Stimulated activated CD4-positive, alpha-beta T cell treated with anti-CD3 and anti-CD28 coated beads, Interleukin-2, amount 100 ng/mL, for 4 hours (primary cell): ENCODE measurements at regions not wholly inside any gene's neighbourhood (a gene's known extent, or its start where the extent isn't known, plus 50 kb on each side); places are given as distances from the start of the nearest gene placed in this dataset.
"Not testable (repeated sequence)": the region's sequence is repeated elsewhere in the genome, so short reads cannot be mapped to it uniquely, and the experiment has no call there.

Experiments
- DNase-seq: peaks from one replicate; pipeline ENCODE4 v3.0.0-alpha.2; 2020; ENCODE audit warnings: low read depth

DNA sequence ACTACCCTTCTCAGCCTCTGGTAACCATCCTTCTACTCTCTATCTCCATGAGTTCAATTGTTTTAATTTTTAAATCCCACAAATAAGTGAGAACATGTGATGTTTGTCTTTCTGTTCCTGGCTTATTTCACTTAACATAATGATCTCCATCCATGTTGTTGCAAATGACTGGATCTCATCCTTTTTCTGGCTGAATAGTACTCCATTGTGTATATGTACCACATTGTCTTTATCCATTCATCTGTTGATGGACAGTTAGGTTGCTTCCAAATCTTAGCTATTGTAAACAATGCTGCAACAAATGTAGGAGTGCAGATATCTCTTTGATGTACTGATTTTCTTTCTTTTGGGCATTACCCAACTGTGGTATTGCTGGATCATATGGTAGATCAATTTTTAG lies 103.0 kb downstream of the CARTPT start:
- not testable (repeated sequence) for DNase-seq

DNA sequence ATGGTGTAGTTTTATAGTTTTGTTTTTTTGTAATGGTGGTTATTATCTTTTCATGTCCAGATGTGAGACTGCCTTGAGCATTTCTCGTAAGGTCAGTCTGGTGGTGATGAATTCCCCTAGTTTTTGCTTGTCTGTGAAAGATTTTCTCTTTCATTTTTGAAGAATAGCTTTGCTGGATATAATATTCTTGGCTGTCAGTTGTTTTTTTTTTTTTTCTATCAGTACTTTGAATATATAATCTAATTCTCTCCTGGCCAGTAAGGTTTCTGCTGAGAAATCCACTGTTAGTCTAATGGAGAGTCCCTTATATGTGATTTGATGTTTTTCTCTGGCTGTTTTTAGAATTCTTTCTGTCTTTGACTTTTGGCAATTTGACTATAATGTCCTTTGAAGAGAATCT lies 106.9 kb downstream of the CARTPT start:
- no peak for DNase-seq

DNA sequence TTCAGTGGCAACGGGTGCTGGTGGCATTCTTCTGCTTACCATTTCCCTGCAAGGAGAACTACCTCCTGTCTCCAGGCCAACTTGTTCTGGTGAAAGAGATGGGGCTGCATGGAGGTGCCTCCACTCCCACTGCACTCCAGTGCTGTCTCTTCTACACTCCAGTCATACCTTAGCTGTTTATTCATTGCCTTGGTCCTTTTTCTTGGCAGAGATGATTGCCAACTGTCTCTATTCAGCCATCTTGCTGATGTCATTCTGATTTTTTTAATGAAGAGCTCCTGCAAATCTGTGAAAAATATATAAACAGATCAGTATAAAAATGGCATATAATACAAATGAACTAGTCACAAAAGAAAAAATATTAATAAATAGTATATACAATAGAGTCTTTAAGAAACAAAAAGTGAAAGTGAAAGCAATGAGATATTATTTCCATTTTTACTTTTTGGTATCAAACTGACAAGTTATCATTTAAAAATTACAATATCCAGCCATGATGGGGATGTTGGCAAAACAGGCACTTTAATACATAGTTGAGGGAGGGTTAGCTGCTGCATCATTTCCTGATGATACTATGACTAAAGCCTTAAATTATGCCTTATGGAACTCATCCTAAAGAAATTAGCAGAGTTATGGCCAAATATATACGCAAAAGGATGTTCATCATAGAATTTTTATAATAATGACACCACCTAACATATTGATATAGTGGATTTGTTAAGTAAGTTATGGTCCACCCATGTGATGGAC lies 109.4 kb downstream of the CARTPT start:
- no peak for DNase-seq

DNA sequence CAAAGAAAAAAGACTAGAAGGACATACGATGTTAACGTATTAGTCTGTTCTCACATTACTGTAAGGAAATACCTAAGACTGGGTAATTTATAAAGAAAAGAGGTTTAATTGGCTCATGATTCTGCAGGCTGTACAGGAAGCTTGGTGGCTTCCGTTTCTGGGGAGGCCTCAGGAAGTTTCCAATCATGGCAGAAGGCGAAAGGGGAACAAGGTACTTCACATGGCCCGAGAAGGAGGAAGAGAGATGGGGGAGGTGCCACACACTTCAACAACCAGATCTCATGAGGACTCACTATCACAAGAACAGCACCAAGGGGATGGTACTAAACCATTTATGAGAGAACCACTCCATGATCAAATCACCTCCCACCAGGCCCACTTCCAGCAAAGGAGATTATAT lies 110.1 kb downstream of the CARTPT start:
- no peak for DNase-seq

DNA sequence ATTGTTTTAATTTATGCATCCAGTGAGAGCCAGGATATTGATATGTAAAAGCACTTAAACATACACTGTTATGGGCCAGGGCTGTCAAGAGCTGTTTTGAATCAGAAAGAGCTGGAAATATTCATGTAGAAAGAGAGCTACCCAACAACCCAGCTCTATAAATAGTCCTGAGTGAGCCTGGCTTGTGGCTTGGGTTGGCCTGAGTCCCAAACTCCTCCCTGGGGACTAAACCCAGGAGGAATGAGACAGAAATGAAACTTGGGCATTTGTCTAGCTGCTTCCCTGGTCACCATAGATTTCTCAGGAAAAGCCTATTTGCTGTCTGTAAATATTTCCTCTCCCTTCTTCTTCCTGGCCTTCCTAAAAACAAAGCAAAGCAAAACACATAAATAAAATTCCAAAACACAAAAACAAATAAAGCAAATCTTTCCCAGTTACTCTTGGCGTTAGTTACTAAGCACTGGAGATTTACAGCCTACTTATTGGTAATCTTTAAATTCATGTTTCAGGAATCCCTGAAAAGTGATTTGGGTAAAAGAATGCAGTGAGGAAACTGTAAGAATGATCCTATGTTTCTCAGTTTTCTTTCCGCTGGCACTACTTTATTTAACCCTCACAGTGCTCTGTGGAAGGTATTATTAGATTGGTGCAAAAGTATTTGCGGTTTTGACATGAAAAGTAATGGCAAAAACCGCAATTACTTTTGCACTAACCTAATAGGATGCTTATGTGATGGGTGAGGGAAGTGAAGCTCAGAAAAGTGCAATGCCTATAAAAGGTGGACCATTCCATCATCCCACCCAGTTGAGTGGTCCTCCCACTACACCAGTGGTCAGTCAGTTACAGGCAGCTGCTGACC lies 111.8 kb downstream of the CARTPT start:
- no peak for DNase-seq

DNA sequence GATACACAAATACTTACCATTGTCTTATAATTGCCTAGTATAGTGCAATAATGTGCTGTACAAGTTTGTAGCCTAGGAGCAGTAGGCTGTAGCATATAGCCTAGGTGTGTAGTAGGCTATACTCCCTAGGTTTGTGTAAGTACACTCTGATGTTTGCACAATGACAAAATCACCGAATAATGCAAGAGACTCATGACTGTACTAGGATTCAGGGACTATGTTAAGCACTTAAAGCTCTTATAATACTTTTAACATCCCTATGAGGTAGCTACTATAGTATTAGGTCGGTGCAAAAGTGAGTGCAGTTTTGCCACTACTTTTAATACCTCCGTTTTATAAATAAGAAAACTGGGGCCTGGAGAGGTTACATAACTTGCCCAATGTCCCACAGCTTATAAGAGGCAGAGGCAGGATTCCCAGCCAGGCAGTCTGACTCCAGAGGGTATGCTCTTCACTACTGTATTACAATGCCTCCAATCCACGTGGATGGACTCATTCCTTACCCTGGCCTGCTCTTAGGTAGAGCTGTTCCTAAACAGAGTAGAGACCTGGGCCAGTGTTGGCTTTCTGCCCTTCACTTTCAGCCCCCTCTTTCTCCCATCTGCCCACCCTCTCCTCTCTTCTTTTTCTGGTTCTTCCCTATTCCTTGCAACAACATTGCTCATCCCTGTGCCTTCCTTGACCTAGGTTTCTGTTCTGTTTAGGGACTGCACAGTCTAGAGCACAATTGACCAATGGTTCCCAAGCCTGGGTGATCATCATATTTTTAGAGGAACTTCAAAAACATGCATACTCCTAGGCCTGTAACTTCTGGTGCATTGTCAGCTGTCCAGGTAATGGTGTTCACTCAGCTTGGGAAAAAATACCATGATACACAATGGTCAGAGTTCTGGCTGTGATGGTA lies 114.0 kb downstream of the CARTPT start:
- no peak for DNase-seq

DNA sequence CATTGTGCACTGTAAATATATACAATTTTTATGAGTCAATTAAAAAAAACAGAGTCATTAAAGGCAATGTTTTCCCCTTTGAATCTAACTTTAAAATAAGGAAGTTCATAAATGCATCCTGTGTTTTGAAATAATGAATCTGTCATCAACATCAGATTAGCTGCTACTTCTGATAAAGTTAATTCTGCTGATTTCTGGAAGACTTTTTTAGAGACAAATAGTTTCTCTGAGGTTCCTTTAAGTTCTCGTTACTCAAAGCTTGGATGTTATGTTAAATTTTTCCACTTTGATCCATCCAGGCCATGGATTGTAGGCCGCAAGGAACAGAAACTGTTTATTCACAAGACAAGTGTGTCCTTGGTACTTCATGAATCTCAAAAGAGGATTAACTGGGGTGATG lies 115.5 kb downstream of the CARTPT start:
- no peak for DNase-seq

DNA sequence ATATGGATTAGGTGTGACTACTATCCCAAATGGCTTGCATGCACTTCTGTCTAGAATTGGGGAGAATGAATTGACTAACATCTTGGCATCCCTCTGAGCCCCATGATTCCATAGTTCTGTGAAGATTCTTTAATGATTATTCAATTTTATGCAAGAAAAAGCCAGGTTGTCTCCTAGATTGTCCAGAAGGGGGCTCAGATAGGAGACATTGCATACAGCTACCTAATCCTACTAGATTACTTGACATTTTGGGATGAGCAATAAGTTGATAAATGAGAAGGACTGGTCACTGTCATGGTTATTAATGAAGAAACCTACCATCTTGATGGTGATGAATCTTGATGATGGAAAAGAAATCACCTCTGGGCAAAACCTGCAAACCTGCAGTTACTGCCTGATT lies 117.0 kb downstream of the CARTPT start:
- DNase-seq = no peak

DNA sequence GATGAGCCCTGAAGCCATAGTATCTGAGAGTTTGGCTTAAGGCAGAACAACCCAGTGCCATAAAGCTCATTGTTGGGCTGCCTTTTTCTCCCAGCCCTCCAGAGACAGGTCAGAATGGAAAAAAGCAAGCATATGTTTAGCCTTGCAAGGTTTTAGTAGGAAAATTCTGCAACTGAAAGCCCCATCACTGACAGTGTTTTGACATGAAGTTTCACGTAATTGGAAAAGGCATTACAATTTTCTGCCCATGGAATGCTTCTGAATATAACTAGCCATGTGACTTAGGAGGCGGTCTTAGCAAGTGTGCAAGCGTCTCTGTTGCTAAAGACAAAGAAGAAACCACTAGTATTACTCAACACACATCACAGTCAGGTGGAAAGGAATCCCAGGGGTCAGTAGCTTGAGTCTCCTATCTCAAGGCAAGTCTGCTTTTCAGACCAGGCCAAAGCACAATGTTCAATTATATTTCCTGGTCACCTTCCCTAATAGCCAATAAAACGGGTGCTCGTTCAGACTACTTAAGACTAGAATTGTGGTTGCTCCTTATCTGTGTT lies 117.6 kb downstream of the CARTPT start:
- no peak for DNase-seq

DNA sequence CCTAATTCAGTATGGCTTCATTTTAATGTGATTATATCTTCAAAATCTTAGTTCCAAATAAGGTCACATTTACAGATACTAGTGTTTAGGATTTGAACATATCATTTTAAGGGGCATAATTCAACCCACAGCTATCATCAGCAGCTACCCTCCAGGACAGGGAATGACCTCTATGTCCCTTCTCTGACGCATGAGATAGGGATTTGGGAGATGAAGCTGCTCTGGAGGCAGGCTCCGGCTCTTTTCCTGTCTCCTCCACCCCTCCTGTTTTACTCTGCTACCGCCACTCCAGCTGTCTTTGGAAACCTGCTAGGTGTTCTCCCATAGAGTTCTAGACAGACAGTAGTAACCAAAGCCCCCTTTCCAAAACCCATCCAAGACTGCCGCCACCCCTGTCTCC lies 119.2 kb downstream of the CARTPT start:
- DNase-seq = no peak

DNA sequence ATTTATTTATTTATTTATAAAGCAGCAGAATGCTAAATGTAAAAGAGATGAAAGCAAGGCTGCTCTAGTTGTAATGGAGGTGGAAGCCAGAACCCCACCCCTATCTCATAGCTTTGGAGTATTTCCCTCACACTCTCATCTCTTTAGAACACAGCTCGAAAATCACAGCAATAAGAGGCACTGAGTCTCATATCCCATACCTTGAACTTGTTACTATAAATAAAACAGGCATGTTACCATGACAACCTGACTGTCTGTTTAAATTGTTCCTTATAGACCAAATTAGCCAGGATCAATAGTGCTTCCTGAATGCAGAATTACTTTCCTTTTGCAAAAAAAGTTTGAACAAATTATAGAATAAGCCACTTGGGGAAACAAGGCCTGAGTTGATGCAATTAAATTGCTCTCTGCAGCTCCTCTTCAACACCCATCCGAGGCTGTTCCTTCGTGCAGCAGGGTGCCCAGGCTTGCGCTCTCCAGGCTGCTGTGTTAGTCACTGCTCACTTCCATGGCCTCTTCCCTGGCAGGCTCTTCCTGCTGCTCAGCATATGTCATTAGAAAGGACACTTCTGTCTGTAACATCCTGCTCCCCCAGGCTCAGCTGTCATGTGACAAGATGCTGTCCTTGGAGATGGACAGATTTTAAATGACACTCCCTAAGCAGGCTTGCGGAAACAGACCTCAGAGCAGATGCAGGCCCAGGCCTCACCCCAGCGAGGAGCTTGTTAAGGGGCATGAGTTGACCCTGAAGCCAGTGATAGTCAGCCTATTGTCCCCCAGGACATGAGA lies 120.2 kb downstream of the CARTPT start:
- no peak for DNase-seq

DNA sequence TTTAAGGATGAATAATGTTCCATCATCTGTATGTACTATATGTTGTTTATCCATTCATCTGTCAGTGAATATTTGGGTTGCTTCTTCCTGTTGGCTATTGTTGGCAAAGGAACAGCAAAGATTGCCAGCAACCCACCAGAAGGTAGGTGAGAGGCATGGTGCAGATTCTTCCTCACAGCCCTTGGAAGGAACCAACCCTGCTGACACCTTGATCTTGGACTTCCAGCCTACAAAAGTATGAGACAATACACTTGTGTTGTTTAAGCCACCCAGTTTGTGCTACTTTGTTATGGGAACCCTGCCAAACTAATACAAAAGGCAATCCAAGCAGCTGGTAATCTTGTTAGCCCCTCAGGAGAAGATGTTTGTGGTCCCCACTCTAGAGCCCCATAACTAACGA lies 122.0 kb downstream of the CARTPT start:
- no peak for DNase-seq

DNA sequence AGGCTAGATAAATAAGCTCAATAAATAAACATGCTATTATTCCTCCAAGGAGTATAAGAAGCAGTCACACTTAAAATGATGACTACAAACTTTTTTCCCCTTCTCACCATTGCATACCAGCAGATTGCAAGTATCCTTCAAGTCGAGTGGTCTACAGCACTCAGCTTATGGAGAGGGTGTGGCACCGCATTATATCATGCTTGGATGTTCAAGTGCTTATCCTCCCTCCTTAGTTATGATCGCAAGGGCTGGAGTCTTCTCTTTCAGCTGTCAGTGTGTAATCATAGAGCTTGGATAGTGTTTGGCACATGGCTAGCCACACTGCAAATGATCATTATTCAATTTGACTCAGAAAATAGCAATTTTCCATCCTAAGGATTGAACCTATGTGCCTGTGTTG lies 124.0 kb downstream of the CARTPT start:
- DNase-seq = no peak

DNA sequence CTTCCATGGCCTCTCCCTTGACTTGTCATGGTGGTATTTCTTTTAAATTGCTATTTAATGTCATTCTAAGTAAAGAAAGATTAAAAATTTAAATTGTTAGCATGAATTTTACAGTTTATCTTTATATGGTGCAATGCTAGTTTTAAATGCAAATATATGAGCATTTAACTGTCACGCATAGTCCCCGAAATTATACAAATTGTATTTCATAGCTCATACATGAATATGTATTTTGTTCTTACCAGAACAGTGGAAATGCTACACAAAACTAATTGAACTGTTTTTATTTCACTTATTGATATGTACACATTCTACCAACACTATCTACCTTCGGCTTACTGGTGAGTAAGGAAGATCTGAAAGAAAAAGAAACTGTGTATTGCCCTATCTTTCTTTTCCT lies 125.8 kb downstream of the CARTPT start:
- DNase-seq = no peak

DNA sequence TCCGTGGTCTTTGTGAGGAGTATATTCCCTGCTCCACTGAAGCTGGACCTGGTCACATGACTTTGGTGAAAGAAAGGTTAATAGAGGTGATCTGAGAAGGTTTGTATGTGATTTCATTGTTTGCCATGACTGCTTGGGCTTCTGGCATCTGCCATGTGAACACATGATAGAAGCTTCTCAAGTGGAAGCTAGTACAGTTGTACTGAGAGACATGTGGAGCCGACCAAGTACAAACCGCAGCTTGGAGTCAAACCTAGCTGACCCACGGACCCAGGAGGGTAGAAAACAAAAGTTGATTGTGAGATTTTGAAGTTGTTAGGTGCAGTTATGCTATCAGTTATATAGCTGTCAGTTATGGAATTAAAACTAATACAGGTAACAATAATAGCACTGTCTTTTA lies 140.4 kb downstream of the CARTPT start:
- DNase-seq = no peak

DNA sequence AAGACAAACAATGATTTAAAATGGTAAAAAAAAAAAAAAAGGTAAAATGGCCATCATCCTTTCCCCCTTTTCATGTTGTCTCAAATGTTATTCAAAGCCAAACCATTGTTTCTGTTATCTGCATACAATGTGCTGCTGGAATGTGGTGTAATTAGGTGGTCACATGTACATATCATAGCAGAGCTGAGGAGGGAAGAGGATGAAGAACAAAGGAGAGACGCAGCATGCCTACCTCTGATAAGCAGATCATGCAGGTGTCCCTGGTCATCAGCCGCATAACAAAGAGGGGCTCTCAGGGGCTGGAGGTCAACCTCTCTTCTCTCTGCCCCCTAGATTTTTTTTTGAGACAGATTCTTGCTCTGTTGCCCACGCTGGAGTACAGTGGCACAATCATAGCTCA lies 141.0 kb downstream of the CARTPT start:
- no peak for DNase-seq

DNA sequence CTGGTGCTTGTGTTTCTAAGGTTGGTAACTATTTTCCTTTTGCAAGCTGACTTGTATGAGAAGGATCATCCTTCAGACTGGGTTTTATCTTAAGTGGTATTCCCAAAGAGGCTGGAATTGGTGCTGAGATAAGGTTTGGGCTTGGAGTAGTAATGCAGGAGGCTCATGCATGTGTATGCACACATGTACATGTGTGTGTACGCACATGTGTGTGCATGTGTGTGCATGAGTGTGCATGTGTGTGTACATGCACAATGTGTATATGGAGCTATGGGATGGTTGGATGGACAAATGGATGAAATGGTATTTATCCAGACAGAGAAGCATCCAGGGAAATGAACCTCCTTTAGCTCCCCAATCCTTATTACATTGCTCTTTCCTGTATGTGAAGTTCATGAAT lies 142.6 kb downstream of the CARTPT start:
- no peak for DNase-seq

DNA sequence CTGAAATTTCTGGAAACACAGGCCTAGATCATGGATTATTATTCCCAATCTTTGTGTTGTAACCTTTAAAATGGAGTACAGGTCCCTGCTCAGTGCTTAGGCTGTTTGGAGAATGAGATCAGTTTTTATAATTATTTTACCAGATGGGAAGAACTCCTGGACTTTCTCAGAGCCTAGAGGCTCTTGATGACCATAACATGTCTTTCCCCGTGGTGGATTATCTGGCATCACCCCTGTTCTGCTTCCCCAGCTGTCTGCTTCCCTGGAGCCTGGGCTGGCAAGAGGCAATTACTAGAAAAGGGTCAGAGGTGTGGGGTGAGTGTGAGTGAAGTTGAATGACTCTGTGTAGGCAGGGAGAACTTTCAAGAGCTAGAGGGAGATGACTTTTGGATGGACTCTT lies 143.0 kb downstream of the CARTPT start:
- DNase-seq = no peak

DNA sequence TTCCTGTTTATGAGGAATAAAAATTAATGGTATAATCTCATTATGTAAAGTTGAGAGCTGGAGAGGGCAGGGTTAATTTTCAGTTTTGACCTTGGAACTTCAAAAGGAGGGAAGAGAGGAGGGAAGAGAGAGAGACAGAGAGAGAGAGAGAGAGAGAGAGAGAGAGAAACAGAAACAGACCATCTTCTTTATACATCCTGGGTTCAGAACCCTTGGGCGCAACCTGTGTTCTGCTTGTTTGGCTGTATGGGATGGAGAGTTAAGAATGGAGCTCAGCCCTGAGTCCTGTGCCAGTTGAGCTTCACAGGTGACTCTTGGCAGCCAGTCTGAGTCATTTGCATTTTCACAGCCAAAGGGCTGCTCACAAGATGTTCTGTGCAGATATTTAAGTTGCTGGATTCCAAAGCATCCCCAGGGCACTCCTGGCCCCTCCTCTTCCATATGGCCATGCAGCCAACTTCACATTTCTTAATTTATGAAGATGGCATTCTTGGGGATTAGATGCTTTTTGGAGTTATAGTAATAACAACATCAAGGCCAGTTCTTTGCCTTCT lies 143.5 kb downstream of the CARTPT start:
- DNase-seq = no peak

DNA sequence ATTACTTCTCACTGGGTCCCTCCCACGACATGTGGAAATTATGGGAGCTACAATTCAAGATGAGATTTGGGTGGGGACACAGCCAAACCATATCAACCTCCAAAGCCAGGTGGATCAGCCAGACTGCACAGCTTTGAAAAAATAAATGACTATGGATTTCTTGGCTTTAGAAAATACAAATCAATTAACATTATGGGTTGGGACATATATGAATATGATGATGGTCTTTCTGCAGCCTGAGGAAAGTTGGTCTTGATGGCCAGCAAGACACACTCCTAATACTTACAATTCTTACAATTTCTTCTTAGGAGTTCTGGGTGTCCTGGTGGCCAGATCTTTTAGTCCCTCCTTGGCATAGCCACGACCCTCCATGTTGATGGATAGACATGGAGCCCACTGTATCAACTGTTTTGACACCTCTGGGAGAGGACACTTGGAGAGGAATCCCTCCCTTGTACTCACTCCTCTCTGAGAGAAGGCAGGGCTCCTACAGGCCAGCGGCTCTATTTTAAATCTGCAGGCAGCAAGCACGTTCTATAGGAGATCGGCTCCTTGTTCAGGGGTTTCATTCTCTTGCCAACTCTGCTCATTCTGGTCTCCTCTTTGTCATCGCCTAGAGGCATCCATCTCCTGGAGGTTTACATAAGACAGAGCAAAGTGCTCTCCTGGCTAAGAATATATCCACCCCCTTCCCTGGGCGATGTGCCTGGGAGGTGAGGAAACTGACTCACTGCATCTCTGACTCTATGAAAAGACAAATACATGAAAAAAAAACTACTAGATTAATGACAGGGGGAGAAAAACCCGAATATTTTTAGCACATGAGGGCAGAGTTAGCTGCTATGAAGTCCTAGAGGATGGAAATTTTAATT lies 145.9 kb downstream of the CARTPT start:
- no peak for DNase-seq
